ENCODE measurements at regions not wholly inside any gene's neighbourhood (a gene's known extent, or its start where the extent isn't known, plus 50 kb on each side); places are given as distances from the start of the nearest gene placed in this dataset.

- H3K4me2 ChIP-seq (ENCODE audit: low read length), result no peak overlapping the region
- Mint-ChIP-seq H3K27me3 (ENCODE audit: low read depth, unreplicated experiment) (no peaks in the 10 kb centered on the region), H3K4me1 (ENCODE audit: low read depth, unreplicated experiment) (peaks cover 2% of the 10 kb centered on the region), H3K4me3 (ENCODE audit: unreplicated experiment) (no peak overlapping the region), H3K9me3 (ENCODE audit: unreplicated experiment) (peaks cover 2% of the 10 kb centered on the region), H3K36me3 (ENCODE audit: low read depth, unreplicated experiment) (peaks cover 2% of the 10 kb centered on the region), H3K27ac (ENCODE audit: unreplicated experiment) (no peak overlapping the region)
- peaks cover 3% of the 10 kb centered on the region for H3K9me3 ChIP-seq (ENCODE audit: insufficient read depth, low read depth, low read length)
- DNase-seq (ENCODE audit: low read depth) (no peak), FAIRE-seq (no peak)
- H3K36me3 ChIP-seq (ENCODE audit: insufficient read depth, low read length), result no peaks in the 10 kb centered on the region
- no peaks in the 10 kb centered on the region for H3K79me2 ChIP-seq (ENCODE audit: insufficient read depth, low read length)
- H3K27me3 ChIP-seq (ENCODE audit: insufficient read depth, low read length), result no peaks in the 10 kb centered on the region
- no peak overlapping the region for H3K27ac ChIP-seq (ENCODE audit: low read depth, low read length)
- H3K9ac ChIP-seq (ENCODE audit: low read length), result no peak overlapping the region
- H4K20me1 ChIP-seq (ENCODE audit: insufficient read depth, low read length), result no peaks in the 10 kb centered on the region
- H2AFZ ChIP-seq (ENCODE audit: low read depth, low read length), result no peak overlapping the region
- H3K4me1 ChIP-seq (ENCODE audit: insufficient read depth, low read length), result no peaks in the 10 kb centered on the region
- TF ChIP-seq EZH2 (IDR thresholded peaks at IDR 0.05; ENCODE audit: insufficient read depth, low read length), result no peak
- TF ChIP-seq CTCF (IDR thresholded peaks at IDR 0.05; ENCODE audit: insufficient read depth, low read depth, low read length), result no peak
- H3K4me3 ChIP-seq (ENCODE audit: insufficient read depth, low read depth, low read length), result no peak overlapping the region
These were observed 408.4 kb upstream of the NMUR2 start for GRCh38 chr5:152813526-152813925.

- FAIRE-seq (no peak), DNase-seq (ENCODE audit: low read depth) (no peak)
- no peaks in the 10 kb centered on the region for H3K27me3 Mint-ChIP-seq (ENCODE audit: low read depth, unreplicated experiment)
These were observed 414.8 kb upstream of the NMUR2 start for GRCh38 chr5:152819891-152820290.

More at GRCh38 chr5:152819891-152820290, 414.8 kb upstream of the NMUR2 start:
- no peak overlapping the region for H3K9ac ChIP-seq (ENCODE audit: low read length)
- TF ChIP-seq EZH2 (IDR thresholded peaks at IDR 0.05; ENCODE audit: insufficient read depth, low read length), result no peak
- TF ChIP-seq CTCF (IDR thresholded peaks at IDR 0.05; ENCODE audit: insufficient read depth, low read depth, low read length), result no peak
- H3K9me3 ChIP-seq (ENCODE audit: insufficient read depth, low read depth, low read length), result no peaks in the 10 kb centered on the region
- Mint-ChIP-seq H3K4me1 (ENCODE audit: low read depth, unreplicated experiment) (no peaks in the 10 kb centered on the region), H3K9me3 (ENCODE audit: unreplicated experiment) (no peaks in the 10 kb centered on the region), H3K27ac (ENCODE audit: unreplicated experiment) (no peak overlapping the region), H3K36me3 (ENCODE audit: low read depth, unreplicated experiment) (no peaks in the 10 kb centered on the region), H3K4me3 (ENCODE audit: unreplicated experiment) (no peak overlapping the region)
- H3K4me1 ChIP-seq (ENCODE audit: insufficient read depth, low read length), result no peaks in the 10 kb centered on the region
- no peaks in the 10 kb centered on the region for H3K36me3 ChIP-seq (ENCODE audit: insufficient read depth, low read length)
- no peaks in the 10 kb centered on the region for H4K20me1 ChIP-seq (ENCODE audit: insufficient read depth, low read length)
- H2AFZ ChIP-seq (ENCODE audit: low read depth, low read length), result no peak overlapping the region
- H3K4me2 ChIP-seq (ENCODE audit: low read length), result no peak overlapping the region
- no peak overlapping the region for H3K4me3 ChIP-seq (ENCODE audit: insufficient read depth, low read depth, low read length)
- no peaks in the 10 kb centered on the region for H3K79me2 ChIP-seq (ENCODE audit: insufficient read depth, low read length)
- no peak overlapping the region for H3K27ac ChIP-seq (ENCODE audit: low read depth, low read length)
- H3K27me3 ChIP-seq (ENCODE audit: insufficient read depth, low read length), result no peaks in the 10 kb centered on the region

All from astrocyte (in vitro differentiated cells and primary cell).